Activated gamma-delta T cell treated with anti-CD3 and anti-CD28 coated beads, Interleukin-2, amount 50 U/mL, for 16 hours (primary cell): ENCODE measurements at regions not wholly inside any gene's neighbourhood (a gene's known extent, or its start where the extent isn't known, plus 50 kb on each side); places are given as distances from the start of the nearest gene placed in this dataset.

Source experiments
- DNase-seq: peaks from one replicate; pipeline ENCODE4 v3.0.0-alpha.2; 2020; ENCODE audit warnings: low read depth

- no peak for DNase-seq
Observed at GRCh38 chr3:124276539-124277143, 284.7 kb upstream of the ROPN1 start.

DNA sequence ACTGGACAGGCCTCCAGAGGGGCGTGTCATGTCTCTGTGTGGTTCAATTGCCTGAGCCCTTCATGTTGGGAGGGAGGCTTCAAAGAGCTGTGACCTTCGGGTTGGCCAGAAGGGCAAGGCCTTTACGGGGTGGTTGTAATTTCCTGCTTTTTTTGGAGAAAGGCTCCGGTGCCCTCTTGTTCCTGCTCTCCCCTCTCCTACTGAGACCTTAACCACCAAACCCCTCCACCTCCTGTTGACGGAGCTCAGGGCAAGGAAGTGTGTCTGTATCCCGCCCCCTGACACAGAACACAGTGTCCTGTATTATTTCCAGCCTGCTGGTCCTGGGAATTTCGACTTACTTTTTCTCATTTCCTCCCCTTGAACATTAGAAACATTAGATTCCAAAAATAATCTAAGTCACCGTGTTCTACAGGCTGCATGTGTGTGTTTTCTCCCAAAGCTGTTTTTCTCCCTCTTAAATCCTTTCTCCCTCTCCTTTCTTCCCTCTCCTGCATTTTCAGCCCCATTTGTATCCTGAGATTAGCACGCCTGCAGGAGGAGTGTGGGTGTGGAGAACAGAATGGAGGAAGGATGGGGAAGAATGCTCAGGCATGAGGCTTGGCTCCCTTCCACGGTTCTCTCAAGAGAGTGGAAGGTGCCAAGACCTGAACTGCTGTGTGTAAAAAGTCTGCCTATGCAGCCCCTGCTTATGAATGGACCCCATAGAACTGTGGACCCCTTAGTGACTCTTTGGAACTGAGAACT, 285.4 kb upstream of the ROPN1 start:
- DNase-seq, result no peak

- DNase-seq, result no peak
Observed at GRCh38 chr3:124281453-124282316, 289.8 kb upstream of the ROPN1 start.

DNA sequence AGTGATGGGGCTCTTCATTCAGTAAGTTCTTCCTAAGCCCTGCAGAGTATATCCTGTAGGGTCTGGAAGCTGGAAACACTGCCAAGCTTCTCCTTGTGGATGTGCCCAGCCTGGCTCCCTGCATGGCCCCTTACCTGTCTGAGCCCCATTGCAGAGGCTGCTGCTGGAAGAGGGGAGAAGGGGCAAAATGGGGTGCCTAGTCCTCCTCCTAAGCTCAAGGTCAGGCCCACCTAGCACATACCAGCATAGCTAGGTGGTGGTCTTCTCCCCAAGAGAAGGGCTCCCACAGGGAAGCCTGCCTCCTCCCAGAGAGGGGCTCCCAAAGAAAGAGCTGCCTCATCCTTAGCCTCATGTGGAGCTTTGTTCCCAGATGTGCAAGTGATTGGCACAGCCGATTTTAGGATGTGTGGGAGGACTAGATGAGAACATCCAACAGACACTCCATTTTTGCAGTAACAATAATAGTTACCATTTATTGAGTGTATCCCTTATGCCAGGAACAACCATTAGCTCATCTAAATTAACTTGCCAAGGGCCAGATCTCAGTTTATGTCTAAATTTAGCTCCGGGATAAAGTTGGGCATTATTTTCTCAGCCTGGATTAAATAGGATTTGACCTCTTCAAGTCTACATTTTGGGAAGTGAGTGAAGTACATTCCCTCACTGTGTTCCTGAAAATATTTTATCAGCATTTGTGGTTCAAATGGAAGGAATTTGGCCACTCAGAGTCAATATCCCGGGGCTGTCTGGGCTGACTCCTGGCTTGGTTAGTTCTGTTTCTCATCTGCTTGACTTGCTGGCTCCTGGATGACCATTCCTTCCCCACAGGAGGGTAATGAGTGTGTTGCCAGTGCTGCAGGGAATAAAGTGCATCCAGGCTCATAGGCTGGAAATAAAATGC, 291.1 kb upstream of the ROPN1 start:
- DNase-seq, result no peak

DNA sequence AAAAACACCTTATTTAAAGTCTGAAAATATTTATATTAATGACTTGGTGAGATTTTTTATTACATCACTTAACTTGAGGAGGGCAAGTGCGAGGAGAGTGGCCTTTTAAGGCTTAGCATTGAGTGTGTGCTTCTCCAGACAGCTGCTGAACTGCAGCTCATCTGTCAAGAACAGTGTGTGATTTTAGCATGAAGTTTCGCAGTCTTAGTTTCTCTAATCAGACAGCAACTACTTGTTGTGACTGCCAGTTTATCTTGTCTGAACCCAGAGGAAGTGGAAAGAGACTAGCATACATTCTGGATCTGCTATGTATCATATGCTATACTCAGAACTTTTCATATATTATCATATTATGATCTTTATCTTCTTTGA, 291.7 kb upstream of the ROPN1 start:
- DNase-seq, result no peak

DNA sequence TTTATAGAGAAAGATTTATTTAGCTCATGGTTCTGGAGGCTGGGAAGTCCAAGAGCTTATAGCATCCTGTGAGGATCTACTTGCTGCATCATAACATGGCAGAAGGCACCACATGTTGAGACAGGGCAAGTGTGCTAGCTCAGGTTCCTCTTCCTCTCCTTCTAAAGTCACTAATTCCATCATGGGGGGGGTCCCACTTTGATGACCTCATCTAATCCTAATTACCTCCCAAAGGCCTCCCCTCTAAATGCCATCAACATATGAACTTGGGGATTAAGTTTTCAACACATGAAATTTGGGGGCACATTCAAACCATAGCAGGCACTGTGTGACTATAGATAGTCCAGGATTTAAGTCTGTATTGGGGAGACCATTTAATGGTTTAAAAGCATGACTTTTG, 297.1 kb upstream of the ROPN1 start:
- no peak for DNase-seq

DNA sequence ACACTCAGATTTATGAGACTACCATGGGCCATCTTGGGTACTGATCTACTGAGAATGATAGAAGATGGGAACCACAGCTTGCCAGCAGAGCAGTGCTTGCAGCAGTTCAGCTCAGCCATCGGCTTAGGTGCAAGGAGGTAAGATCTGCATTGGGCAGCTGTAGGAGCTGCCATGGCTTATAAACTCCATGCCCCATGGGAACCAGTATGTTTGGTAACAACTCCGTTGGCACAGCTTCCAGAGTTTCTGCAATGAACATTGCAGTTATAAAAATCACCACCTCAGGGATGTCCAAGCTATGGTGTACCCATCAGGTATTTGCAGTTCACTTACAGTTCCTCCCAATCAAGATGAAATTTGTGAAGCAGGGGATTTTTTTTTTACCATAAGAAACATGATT, 299.1 kb upstream of the ROPN1 start:
- DNase-seq, result no peak

DNA sequence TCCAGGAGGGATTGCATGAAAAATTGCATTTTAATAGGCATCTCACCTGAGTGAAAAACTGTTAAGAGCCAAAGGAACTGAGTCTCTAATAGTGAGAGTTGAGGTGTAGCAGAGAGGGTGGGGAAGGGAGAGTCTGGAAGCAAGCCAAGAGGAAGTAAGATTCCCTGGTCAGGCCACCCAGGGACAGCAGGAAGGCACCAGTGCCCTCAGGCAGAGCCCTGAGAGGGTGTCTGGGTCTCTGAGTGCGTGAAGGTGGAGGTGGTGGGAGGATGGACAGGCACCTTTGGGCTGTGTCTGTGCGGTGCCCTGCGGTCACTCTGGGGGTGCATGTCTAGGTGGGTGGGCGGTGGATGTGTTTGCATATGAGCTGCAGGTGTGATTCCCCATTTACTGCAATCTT, 300.4 kb upstream of the ROPN1 start:
- DNase-seq, result no peak

DNA sequence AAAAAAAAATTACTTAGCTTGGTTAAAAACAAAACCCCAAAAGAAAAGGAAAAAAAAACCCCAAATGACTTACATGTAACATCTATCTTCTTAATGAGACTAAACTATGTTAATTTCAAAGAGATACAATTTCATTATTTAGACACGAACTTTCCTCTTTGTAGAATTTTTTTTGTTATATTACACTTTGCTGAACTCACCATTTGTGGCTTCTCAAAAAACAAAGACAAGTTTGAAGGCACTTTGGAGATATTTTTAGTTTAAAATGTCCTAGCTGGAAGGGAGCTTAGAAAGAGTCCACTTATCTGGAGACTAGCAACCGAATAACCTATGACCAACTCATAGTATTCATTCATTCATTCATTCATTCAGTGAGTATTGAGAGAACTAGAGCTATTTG, 301.7 kb upstream of the ROPN1 start:
- DNase-seq, result no peak

GRCh38 chr3:124295362-124295761, 303.4 kb upstream of the ROPN1 start:
- DNase-seq, result no peak

- no peak for DNase-seq
Observed at GRCh38 chr3:124296406-124296805, 304.5 kb upstream of the ROPN1 start.

- DNase-seq, result no peak
Observed at GRCh38 chr3:124297062-124297980, 305.4 kb upstream of the ROPN1 start.

- no peak for DNase-seq
Observed at GRCh38 chr3:124298301-124298700, 306.4 kb upstream of the ROPN1 start.

DNA sequence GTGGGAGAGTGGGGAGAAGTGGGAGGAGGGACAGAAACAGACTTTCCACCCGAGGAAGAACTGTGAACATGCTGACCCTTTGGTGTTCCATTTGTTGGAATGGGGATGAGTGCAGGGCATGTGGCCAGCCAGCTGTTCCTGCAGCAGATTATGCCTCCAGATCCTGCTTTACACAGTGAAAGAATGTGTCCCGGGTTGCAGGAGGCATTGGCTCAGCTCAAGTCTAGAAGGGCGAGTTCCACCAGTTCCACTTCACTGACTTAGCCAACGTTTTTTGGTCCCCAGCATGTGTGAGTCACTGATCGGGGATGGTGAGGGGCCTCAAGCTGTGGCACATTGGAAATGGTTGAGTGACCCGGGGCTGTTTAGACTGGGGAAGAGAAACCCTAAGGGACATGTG, 307.0 kb upstream of the ROPN1 start:
- no peak for DNase-seq

DNA sequence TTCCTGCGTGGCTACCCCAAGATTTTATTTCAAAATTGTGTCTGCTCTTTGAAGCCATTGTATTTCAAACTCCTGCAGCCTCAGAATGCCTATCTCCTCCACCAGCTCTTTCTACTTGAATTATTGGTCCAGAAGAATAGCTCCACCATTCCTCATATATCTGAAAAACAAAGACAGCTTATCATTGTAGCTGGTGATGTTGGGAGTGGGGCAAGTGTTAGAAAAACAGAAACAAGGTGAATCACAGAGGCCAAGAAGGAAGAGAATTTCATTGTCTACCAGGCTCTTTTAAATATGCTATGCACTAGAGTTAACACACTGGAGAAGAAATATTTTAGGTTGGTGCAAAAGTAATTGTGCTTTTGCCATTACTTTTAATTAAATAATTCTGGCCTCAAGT, 307.9 kb upstream of the ROPN1 start:
- DNase-seq, result no peak

GRCh38 chr3:124300416-124300815, 308.5 kb upstream of the ROPN1 start:
- DNase-seq, result no peak

DNA sequence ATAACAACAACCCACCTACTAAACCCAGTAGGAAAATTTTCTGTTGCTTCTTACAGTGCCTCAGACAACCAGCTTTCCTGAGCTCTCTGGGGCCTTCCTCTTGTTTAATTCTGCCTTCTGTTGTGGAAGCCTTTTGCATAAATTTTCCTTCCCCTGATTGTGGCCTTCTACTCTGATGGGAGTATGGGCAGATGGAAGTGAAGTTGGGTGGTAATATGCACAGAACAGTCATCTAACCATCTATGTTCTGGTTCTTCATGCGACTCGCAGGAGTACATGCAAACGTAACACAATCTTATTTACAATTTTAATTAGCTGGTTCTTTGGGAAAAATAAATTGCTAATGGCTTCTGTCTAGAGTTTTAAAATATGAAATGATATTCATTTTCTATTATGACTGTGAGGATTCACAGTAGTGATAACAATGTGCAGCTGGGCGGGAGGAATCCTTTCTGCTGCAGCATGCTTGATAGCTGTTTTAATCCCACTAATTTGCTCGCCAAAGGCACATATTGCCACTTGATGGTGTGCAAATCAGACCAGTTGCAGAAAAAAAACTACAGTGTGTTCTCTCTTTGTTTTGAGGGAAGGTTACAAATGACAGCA, 311.5 kb upstream of the ROPN1 start:
- no peak for DNase-seq

GRCh38 chr3:124306665-124307064, 314.7 kb upstream of the ROPN1 start:
- no peak for DNase-seq

DNA sequence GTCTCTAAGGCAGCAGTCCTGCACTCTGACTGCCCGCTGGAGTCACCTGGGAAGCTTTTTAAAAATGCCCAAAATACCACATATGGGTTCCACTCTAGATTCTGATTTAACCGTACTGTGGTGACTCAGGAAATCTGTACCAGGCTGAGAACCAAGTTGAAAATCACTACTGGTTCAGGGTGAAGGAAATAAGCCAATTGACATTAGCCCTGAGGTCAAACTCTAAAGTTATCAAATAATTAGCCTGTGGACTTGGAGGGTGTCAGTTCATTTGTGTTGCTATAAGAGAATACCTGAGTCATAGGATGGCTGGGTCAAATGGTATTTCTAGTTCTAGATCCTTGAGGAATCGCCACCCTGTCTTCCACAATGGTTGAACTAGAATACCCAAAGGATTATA, 321.7 kb upstream of the ROPN1 start:
- DNase-seq, result no peak

- DNase-seq, result no peak
Observed at GRCh38 chr3:124315215-124316033, 323.5 kb upstream of the ROPN1 start.
